ENCODE measurements at regions not wholly inside any gene's neighbourhood (a gene's known extent, or its start where the extent isn't known, plus 50 kb on each side); places are given as distances from the start of the nearest gene placed in this dataset.

- Histone ChIP-seq H3K4me1 (ENCODE audit: insufficient read depth) (no peaks in the 10 kb centered on the region), H3K36me3 (replicated peaks; ENCODE audit: insufficient read depth, low read depth) (no peaks in the 10 kb centered on the region), H3K9me2 (replicated peaks; ENCODE audit: insufficient read depth) (no peaks in the 10 kb centered on the region), H3K4me3 (no peak overlapping the region), H3K27me3 (no peaks in the 10 kb centered on the region), H3K79me2 (peaks cover 78% of the 10 kb centered on the region), H3K27ac (no peak overlapping the region), H3K4me2 (no peak overlapping the region), H3K9me3 (ENCODE audit: low read depth) (no peaks in the 10 kb centered on the region), H4K20me1 (ENCODE audit: insufficient read depth, poor library complexity, severe bottlenecking) (no peaks in the 10 kb centered on the region), H2AFZ (no peak overlapping the region)
- no peak for DNase-seq (ENCODE audit: low spot score)
- TF ChIP-seq, protein P1, sequence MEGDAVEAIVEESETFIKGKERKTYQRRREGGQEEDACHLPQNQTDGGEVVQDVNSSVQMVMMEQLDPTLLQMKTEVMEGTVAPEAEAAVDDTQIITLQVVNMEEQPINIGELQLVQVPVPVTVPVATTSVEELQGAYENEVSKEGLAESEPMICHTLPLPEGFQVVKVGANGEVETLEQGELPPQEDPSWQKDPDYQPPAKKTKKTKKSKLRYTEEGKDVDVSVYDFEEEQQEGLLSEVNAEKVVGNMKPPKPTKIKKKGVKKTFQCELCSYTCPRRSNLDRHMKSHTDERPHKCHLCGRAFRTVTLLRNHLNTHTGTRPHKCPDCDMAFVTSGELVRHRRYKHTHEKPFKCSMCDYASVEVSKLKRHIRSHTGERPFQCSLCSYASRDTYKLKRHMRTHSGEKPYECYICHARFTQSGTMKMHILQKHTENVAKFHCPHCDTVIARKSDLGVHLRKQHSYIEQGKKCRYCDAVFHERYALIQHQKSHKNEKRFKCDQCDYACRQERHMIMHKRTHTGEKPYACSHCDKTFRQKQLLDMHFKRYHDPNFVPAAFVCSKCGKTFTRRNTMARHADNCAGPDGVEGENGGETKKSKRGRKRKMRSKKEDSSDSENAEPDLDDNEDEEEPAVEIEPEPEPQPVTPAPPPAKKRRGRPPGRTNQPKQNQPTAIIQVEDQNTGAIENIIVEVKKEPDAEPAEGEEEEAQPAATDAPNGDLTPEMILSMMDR (IDR thresholded peaks at IDR 0.05; ENCODE audit: poor library complexity), result no peak
- TF ChIP-seq EZH2phosphoT487 (IDR thresholded peaks at IDR 0.05; ENCODE audit: low read depth, severe bottlenecking, unreplicated experiment) (no peak), EZH2 (IDR thresholded peaks at IDR 0.05; ENCODE audit: borderline replicate concordance) (no peak)
- WGBS (ENCODE audit: low lambda C conversion rate, missing lambda C conversion rate), result 97% methylated on average over 4 of the region's 4 CpGs
These were observed 78.4 kb upstream of the TMEM168 start for GRCh38 chr7:112868609-112869008.

GRCh38 chr7:112866424-112866823 lies 76.2 kb upstream of the TMEM168 start:
- no peaks in the 10 kb centered on the region for H3K9me2 ChIP-seq (replicated peaks; ENCODE audit: insufficient read depth)
- H3K4me3 ChIP-seq, result no peak overlapping the region
- no peaks in the 10 kb centered on the region for H3K27me3 ChIP-seq
- no peak for DNase-seq (ENCODE audit: low spot score)
- 91% methylated on average over 4 of the region's 4 CpGs for WGBS (ENCODE audit: low lambda C conversion rate, missing lambda C conversion rate)
- H3K27ac ChIP-seq, result no peak overlapping the region
- no peaks in the 10 kb centered on the region for H4K20me1 ChIP-seq (ENCODE audit: insufficient read depth, poor library complexity, severe bottlenecking)
- H3K4me1 ChIP-seq (ENCODE audit: insufficient read depth), result no peaks in the 10 kb centered on the region
- no peaks in the 10 kb centered on the region for H3K9me3 ChIP-seq (ENCODE audit: low read depth)
- H3K36me3 ChIP-seq (replicated peaks; ENCODE audit: insufficient read depth, low read depth), result no peaks in the 10 kb centered on the region
- H3K79me2 ChIP-seq, result peaks cover 64% of the 10 kb centered on the region
- H2AFZ ChIP-seq, result no peak overlapping the region
- H3K4me2 ChIP-seq, result no peak overlapping the region
- no peak for TF ChIP-seq EZH2phosphoT487 (IDR thresholded peaks at IDR 0.05; ENCODE audit: low read depth, severe bottlenecking, unreplicated experiment)
- TF ChIP-seq, protein P1 (IDR thresholded peaks at IDR 0.05; ENCODE audit: poor library complexity), result no peak
- no peak for TF ChIP-seq EZH2 (IDR thresholded peaks at IDR 0.05; ENCODE audit: borderline replicate concordance)

DNA sequence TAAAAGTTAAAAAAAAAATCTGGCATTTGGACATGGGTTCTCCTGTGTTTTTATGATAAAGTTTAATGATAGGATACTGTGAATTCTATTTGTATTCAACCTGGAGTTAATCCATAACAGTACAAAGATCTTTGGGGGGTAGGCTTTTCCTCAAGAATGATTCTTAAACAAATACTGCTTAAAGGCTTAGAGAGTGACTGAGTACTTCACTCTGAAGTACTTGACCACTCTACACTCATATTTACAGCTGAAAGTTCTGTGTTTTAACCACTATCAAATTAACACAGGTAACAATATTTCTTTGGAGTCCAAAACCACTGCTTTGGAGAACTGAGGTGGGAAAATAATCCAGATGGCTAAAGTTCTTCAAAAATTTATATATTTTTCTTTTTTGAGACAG lies 74.2 kb upstream of the TMEM168 start:
- H3K4me3 ChIP-seq, result no peak overlapping the region
- H3K4me2 ChIP-seq, result no peak overlapping the region
- H4K20me1 ChIP-seq (ENCODE audit: insufficient read depth, poor library complexity, severe bottlenecking), result no peaks in the 10 kb centered on the region
- peaks cover 52% of the 10 kb centered on the region for H3K79me2 ChIP-seq
- H3K27me3 ChIP-seq, result no peaks in the 10 kb centered on the region
- DNase-seq (ENCODE audit: low spot score), result no peak
- H2AFZ ChIP-seq, result no peak overlapping the region
- TF ChIP-seq EZH2phosphoT487 (IDR thresholded peaks at IDR 0.05; ENCODE audit: low read depth, severe bottlenecking, unreplicated experiment), result no peak
- no peak overlapping the region for H3K27ac ChIP-seq
- no peaks in the 10 kb centered on the region for H3K4me1 ChIP-seq (ENCODE audit: insufficient read depth)
- H3K36me3 ChIP-seq (replicated peaks; ENCODE audit: insufficient read depth, low read depth), result no peaks in the 10 kb centered on the region
- H3K9me3 ChIP-seq (ENCODE audit: low read depth), result no peaks in the 10 kb centered on the region
- no peaks in the 10 kb centered on the region for H3K9me2 ChIP-seq (replicated peaks; ENCODE audit: insufficient read depth)

DNA sequence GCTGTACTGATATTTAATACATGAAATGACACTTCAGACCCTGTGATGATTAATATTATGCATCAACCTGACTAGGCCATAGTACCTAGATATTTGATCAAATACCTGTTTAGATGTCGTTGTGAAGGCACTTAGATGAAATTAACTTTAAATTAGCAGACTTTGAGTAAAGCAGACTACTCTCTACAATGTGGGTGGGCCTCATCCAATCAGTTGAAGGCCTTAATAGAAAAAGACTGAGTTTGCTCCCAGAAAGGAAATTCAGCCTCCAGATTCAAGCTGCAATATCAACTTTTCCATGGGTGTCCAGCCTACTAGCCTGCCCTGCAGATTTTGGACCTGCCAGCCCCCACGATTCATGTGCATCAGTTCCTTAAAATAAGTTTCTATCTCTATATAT lies 68.6 kb upstream of the TMEM168 start:
- Histone ChIP-seq H3K4me1 (ENCODE audit: insufficient read depth) (peaks cover 6% of the 10 kb centered on the region), H3K9me2 (replicated peaks; ENCODE audit: insufficient read depth) (no peaks in the 10 kb centered on the region), H2AFZ (no peak overlapping the region), H3K9me3 (ENCODE audit: low read depth) (no peaks in the 10 kb centered on the region), H3K4me3 (no peak overlapping the region), H3K27ac (no peak overlapping the region), H4K20me1 (ENCODE audit: insufficient read depth, poor library complexity, severe bottlenecking) (no peaks in the 10 kb centered on the region), H3K4me2 (no peak overlapping the region), H3K79me2 (peaks cover 20% of the 10 kb centered on the region), H3K27me3 (no peaks in the 10 kb centered on the region), H3K36me3 (replicated peaks; ENCODE audit: insufficient read depth, low read depth) (no peaks in the 10 kb centered on the region)
- 97% methylated on average over 2 of the region's 2 CpGs for WGBS (ENCODE audit: low lambda C conversion rate, missing lambda C conversion rate)
- DNase-seq (ENCODE audit: low spot score), result no peak
- TF ChIP-seq EZH2phosphoT487 (IDR thresholded peaks at IDR 0.05; ENCODE audit: low read depth, severe bottlenecking, unreplicated experiment), result no peak

All from hepatocyte (in vitro differentiated cells).